Activated naive CD4-positive, alpha-beta T cell treated with anti-CD3 and anti-CD28 coated beads, Interleukin-2, amount 50 U/mL, for 24 hours (primary cell): ENCODE measurements at regions not wholly inside any gene's neighbourhood (a gene's known extent, or its start where the extent isn't known, plus 50 kb on each side); places are given as distances from the start of the nearest gene placed in this dataset.
"Not testable (repeated sequence)": the region's sequence is repeated elsewhere in the genome, so short reads cannot be mapped to it uniquely, and the experiment has no call there.

ENCODE experiments used
- H3K27ac Mint-ChIP-seq: one replicate; pipeline ENCODE4 v1.8.0; 2021; ENCODE audit warnings: mild to moderate bottlenecking, mixed read lengths
- H3K27me3 Mint-ChIP-seq: one replicate; pipeline ENCODE4 v1.8.0; 2021; ENCODE audit warnings: mixed read lengths
- H3K36me3 Mint-ChIP-seq: one replicate; pipeline ENCODE4 v1.8.0; 2021; ENCODE audit warnings: mixed read lengths
- H3K4me1 Mint-ChIP-seq: one replicate; pipeline ENCODE4 v1.8.0; 2021; ENCODE audit warnings: mixed read lengths
- H3K4me3 Mint-ChIP-seq: one replicate; pipeline ENCODE4 v1.8.0; 2021; ENCODE audit warnings: mild to moderate bottlenecking, mixed read lengths
- H3K9me3 Mint-ChIP-seq: one replicate; pipeline ENCODE4 v1.8.0; 2021; ENCODE audit warnings: mixed read lengths

GRCh38 chr4:131734321-131734720 is 1414.8 kb upstream of the PCDH10 start:
- not testable (repeated sequence) for H3K36me3 Mint-ChIP-seq, H3K9me3 Mint-ChIP-seq, H3K27me3 Mint-ChIP-seq, H3K27ac Mint-ChIP-seq, H3K4me1 Mint-ChIP-seq, H3K4me3 Mint-ChIP-seq

- not testable (repeated sequence) for H3K27ac Mint-ChIP-seq, H3K4me3 Mint-ChIP-seq, H3K27me3 Mint-ChIP-seq, H3K36me3 Mint-ChIP-seq, H3K9me3 Mint-ChIP-seq, H3K4me1 Mint-ChIP-seq
Observed at GRCh38 chr4:131734851-131735385, 1414.2 kb upstream of the PCDH10 start.

- H3K9me3 Mint-ChIP-seq, H3K4me1 Mint-ChIP-seq, H3K36me3 Mint-ChIP-seq, H3K27ac Mint-ChIP-seq, H3K27me3 Mint-ChIP-seq, H3K4me3 Mint-ChIP-seq: not testable (repeated sequence)
Observed at GRCh38 chr4:131738991-131739390, 1410.1 kb upstream of the PCDH10 start.

GRCh38 chr4:131741836-131742235 is 1407.3 kb upstream of the PCDH10 start:
- H3K27ac Mint-ChIP-seq, H3K9me3 Mint-ChIP-seq, H3K4me1 Mint-ChIP-seq, H3K4me3 Mint-ChIP-seq, H3K36me3 Mint-ChIP-seq, H3K27me3 Mint-ChIP-seq: not testable (repeated sequence)

- H3K27me3 Mint-ChIP-seq, H3K4me1 Mint-ChIP-seq, H3K4me3 Mint-ChIP-seq, H3K36me3 Mint-ChIP-seq, H3K9me3 Mint-ChIP-seq, H3K27ac Mint-ChIP-seq: not testable (repeated sequence)
Observed at GRCh38 chr4:131742536-131743205, 1406.4 kb upstream of the PCDH10 start.

GRCh38 chr4:131743348-131743747 is 1405.7 kb upstream of the PCDH10 start:
- H3K4me3 Mint-ChIP-seq, H3K9me3 Mint-ChIP-seq, H3K36me3 Mint-ChIP-seq, H3K4me1 Mint-ChIP-seq, H3K27me3 Mint-ChIP-seq, H3K27ac Mint-ChIP-seq: not testable (repeated sequence)

- not testable (repeated sequence) for H3K27me3 Mint-ChIP-seq, H3K4me3 Mint-ChIP-seq, H3K4me1 Mint-ChIP-seq, H3K27ac Mint-ChIP-seq, H3K36me3 Mint-ChIP-seq, H3K9me3 Mint-ChIP-seq
Observed at GRCh38 chr4:131747203-131747602, 1401.9 kb upstream of the PCDH10 start.

GRCh38 chr4:131749224-131749623 is 1399.9 kb upstream of the PCDH10 start:
- not testable (repeated sequence) for H3K4me1 Mint-ChIP-seq, H3K4me3 Mint-ChIP-seq, H3K27me3 Mint-ChIP-seq

GRCh38 chr4:131750006-131750405 is 1399.1 kb upstream of the PCDH10 start:
- H3K4me1 Mint-ChIP-seq, H3K36me3 Mint-ChIP-seq, H3K9me3 Mint-ChIP-seq, H3K27ac Mint-ChIP-seq, H3K27me3 Mint-ChIP-seq, H3K4me3 Mint-ChIP-seq: not testable (repeated sequence)

More at GRCh38 chr4:131749224-131749623, 1399.9 kb upstream of the PCDH10 start:
- H3K27ac Mint-ChIP-seq, H3K9me3 Mint-ChIP-seq, H3K36me3 Mint-ChIP-seq: not testable (repeated sequence)

- H3K36me3 Mint-ChIP-seq, H3K4me3 Mint-ChIP-seq, H3K27ac Mint-ChIP-seq, H3K27me3 Mint-ChIP-seq, H3K9me3 Mint-ChIP-seq, H3K4me1 Mint-ChIP-seq: not testable (repeated sequence)
Observed at GRCh38 chr4:131750469-131750868, 1398.6 kb upstream of the PCDH10 start.

- not testable (repeated sequence) for H3K27me3 Mint-ChIP-seq, H3K27ac Mint-ChIP-seq, H3K36me3 Mint-ChIP-seq, H3K9me3 Mint-ChIP-seq, H3K4me1 Mint-ChIP-seq, H3K4me3 Mint-ChIP-seq
Observed at GRCh38 chr4:131762234-131762633, 1386.9 kb upstream of the PCDH10 start.

- no peak overlapping the region for H3K27ac Mint-ChIP-seq
- no peaks in the 10 kb centered on the region for H3K27me3 Mint-ChIP-seq
- H3K4me3 Mint-ChIP-seq, result no peak overlapping the region
- H3K36me3 Mint-ChIP-seq, result no peaks in the 10 kb centered on the region
- H3K9me3 Mint-ChIP-seq, result no peaks in the 10 kb centered on the region
- H3K4me1 Mint-ChIP-seq, result no peaks in the 10 kb centered on the region
Observed at GRCh38 chr4:131764730-131765129, 1384.4 kb upstream of the PCDH10 start.

- H3K4me1 Mint-ChIP-seq, H3K36me3 Mint-ChIP-seq, H3K4me3 Mint-ChIP-seq, H3K27ac Mint-ChIP-seq, H3K9me3 Mint-ChIP-seq, H3K27me3 Mint-ChIP-seq: not testable (repeated sequence)
Observed at GRCh38 chr4:131774382-131774781, 1374.7 kb upstream of the PCDH10 start.

GRCh38 chr4:131810565-131810964 is 1338.5 kb upstream of the PCDH10 start:
- not testable (repeated sequence) for H3K36me3 Mint-ChIP-seq, H3K4me3 Mint-ChIP-seq, H3K4me1 Mint-ChIP-seq, H3K9me3 Mint-ChIP-seq, H3K27me3 Mint-ChIP-seq, H3K27ac Mint-ChIP-seq
